ENCODE measurements at regions not wholly inside any gene's neighbourhood (a gene's known extent, or its start where the extent isn't known, plus 50 kb on each side); places are given as distances from the start of the nearest gene placed in this dataset.

DNA sequence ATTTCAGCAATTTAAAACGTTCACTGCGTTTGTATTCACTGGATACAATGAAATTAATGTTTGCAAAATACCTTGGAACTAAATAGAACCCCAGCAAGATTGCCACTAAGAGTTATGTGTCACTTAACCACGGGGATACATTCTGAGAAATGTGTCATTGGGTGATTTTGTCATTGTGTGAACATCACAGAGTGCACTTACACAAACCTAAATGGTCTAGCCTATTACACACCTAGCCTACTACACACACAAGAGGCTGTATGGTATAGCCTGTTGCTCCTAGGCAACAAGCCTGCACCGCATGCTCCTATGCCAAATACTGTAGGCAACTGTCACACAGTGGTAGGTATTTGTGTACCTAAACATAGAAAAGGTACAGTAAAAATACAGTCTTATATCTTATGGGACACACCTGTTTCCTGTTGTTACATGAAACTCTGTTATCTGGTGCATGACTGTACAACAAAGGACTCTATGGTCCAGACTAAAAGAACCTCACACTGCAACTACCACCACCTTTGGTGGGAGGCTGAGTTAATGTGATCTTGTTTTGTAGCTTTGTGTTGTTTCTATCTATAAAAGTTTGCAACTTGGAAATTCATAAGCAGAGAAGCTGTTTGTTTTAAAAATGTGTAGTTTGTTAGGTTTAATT is 92.2 kb upstream of the NTRK3 start:
- H3K4me3 ChIP-seq (ENCODE audit: low read depth, low read length): no peak overlapping the region
- TF ChIP-seq, protein P1, sequence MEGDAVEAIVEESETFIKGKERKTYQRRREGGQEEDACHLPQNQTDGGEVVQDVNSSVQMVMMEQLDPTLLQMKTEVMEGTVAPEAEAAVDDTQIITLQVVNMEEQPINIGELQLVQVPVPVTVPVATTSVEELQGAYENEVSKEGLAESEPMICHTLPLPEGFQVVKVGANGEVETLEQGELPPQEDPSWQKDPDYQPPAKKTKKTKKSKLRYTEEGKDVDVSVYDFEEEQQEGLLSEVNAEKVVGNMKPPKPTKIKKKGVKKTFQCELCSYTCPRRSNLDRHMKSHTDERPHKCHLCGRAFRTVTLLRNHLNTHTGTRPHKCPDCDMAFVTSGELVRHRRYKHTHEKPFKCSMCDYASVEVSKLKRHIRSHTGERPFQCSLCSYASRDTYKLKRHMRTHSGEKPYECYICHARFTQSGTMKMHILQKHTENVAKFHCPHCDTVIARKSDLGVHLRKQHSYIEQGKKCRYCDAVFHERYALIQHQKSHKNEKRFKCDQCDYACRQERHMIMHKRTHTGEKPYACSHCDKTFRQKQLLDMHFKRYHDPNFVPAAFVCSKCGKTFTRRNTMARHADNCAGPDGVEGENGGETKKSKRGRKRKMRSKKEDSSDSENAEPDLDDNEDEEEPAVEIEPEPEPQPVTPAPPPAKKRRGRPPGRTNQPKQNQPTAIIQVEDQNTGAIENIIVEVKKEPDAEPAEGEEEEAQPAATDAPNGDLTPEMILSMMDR (IDR thresholded peaks at IDR 0.05; ENCODE audit: borderline replicate concordance, insufficient read depth, low read depth, low read length): no peak

DNA sequence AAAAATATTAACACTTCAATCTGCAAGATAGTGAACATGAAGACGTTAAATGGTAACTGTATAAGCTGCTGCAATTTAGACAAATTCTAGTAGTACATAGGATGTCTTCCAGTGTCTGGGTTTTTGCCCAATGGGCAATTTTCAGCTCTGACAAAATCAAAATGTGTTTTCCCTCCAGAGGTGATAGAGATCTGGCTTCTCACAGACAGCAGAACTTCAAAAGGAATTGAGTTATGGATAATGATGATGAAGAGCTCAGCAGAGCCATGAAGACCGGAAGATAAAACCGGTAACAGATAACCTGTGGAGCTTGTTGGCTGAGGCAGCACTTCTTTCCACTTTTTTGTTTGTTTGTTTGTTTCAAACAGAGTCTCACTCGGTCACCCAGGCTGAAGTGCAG is 89.4 kb upstream of the NTRK3 start:
- TF ChIP-seq, protein P1 (IDR thresholded peaks at IDR 0.05; ENCODE audit: borderline replicate concordance, insufficient read depth, low read depth, low read length): no peak

DNA sequence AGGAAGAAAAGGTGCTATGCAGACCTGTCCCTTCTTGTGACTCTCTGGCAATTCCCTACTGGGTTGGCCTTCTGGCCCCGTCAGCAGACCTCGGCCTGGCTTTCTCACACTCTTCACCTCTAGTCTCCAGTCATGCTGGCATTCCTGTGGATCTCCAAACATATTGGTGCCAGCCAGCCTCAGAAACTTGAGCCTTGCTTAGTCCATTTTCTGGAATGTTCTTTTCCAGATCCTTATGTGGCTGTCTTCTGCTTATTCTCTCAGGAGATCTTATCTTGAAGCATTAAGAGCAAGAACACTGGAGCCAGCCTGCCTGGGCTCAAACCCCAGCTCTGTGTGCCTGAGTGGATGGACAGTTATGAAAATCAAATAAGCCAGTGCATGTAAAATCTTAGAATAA is 88.2 kb upstream of the NTRK3 start:
- no peak overlapping the region for H3K4me3 ChIP-seq (ENCODE audit: low read depth, low read length)
- TF ChIP-seq, protein P1 (IDR thresholded peaks at IDR 0.05; ENCODE audit: borderline replicate concordance, insufficient read depth, low read depth, low read length): no peak

More for the DNA sequence above, 89.4 kb upstream of the NTRK3 start:
- H3K4me3 ChIP-seq (ENCODE audit: low read depth, low read length): no peak overlapping the region

DNA sequence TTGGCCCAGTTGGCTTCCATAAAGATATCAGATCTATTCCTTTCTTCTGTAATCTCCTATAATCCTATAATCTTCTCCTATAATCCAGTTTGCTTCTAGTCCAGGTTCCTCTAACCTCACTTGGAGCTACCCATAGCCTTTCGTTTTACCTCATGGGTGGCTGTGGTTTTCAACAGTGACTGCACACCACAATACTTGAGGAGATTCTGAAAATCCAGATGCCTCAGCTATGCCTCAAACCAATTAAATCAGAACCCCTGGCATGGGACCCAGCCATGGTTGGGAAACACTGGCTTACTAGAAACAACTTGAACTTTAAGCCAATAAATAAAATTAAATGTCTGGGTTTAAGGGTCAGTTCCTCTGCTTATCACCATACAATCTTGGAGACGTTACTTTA is 86.1 kb upstream of the NTRK3 start:
- no peak overlapping the region for H3K4me3 ChIP-seq (ENCODE audit: low read depth, low read length)
- TF ChIP-seq, protein P1 (IDR thresholded peaks at IDR 0.05; ENCODE audit: borderline replicate concordance, insufficient read depth, low read depth, low read length): no peak

DNA sequence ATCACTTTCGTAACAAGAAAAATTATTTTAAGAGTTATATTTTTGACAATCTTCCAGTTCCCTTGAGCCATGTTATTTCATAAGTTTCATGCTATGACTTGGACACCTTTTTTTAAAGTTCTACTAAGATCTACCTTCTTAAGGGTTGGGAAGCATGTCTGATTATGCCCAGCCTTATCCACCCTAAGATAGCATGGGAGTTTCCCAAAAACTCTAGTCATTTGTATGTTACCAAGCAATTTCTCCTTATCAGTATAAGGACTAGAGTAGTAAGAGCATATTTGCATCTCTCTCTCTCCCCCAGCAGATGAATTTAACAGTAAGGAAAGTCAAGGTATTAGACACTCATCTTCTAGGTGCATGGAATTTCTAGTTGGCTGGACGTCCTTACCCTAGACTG is 85.1 kb upstream of the NTRK3 start:
- TF ChIP-seq, protein P1 (IDR thresholded peaks at IDR 0.05; ENCODE audit: borderline replicate concordance, insufficient read depth, low read depth, low read length): no peak
- H3K4me3 ChIP-seq (ENCODE audit: low read depth, low read length): no peak overlapping the region

DNA sequence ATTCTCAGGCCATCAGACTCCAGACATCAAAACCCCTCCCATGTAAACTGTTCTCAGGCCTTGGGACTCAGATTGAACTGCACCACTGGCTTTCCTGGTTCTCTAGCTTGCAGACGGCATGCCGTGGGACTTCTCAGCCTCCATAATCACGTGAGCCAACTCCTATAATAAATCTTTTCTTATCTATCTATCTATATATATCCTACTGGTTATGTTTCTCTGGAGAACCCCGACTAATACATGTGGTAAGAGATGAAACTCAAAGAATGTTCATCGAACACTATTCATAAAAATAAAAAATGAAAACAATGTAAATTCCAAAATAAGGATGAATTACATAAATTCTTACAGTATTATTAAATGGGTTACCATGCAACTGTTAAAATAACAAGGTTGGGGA is 84.5 kb upstream of the NTRK3 start:
- H3K4me3 ChIP-seq (ENCODE audit: low read depth, low read length): no peak overlapping the region
- TF ChIP-seq, protein P1 (IDR thresholded peaks at IDR 0.05; ENCODE audit: borderline replicate concordance, insufficient read depth, low read depth, low read length): no peak

DNA sequence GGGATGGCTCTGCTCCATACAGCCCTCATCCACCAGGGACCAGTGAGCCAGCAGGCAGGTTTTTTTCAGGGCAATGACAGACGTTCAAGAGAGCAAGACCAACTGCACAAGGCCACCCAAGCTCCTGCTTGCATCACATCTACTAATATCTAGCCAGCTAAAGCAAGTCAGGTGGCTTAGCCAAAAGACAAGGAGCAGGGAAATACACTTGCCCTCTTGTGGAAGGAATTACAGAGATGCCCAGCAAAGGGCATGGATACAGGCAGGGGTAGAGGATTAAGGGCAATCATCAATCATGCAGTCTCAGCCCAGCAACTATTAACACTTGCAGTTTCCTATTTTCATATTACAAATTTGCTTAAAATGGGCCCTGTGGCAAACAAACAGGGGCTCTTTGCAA is 81.5 kb upstream of the NTRK3 start:
- TF ChIP-seq, protein P1 (IDR thresholded peaks at IDR 0.05; ENCODE audit: borderline replicate concordance, insufficient read depth, low read depth, low read length): no peak
- H3K4me3 ChIP-seq (ENCODE audit: low read depth, low read length): no peak overlapping the region
